ENCODE measurements at regions not wholly inside any gene's neighbourhood (a gene's known extent, or its start where the extent isn't known, plus 50 kb on each side); places are given as distances from the start of the nearest gene placed in this dataset.

- TF ChIP-seq YY1 (IDR thresholded peaks at IDR 0.05; ENCODE audit: insufficient read depth, insufficient read length) (no peak), ZNF274 (IDR thresholded peaks at IDR 0.05; ENCODE audit: low read depth, low read length) (no peak), SUZ12 (IDR thresholded peaks at IDR 0.05; ENCODE audit: extremely low read depth, insufficient read depth, insufficient read length) (no peak)
Observed at GRCh38 chr3:152103257-152103656, 165.5 kb upstream of the MBNL1 start.

Measured in NT2/D1 (cell line).